ENCODE measurements at regions not wholly inside any gene's neighbourhood (a gene's known extent, or its start where the extent isn't known, plus 50 kb on each side); places are given as distances from the start of the nearest gene placed in this dataset.
"Not testable (repeated sequence)": the region's sequence is repeated elsewhere in the genome, so short reads cannot be mapped to it uniquely, and the experiment has no call there.

- no peak for DNase-seq (ENCODE audit: low read depth)
- H3K4me3 ChIP-seq (replicated peaks; ENCODE audit: low read depth, low read length): no peak overlapping the region
- no peak for TF ChIP-seq CTCF (IDR thresholded peaks at IDR 0.05; ENCODE audit: low read length, missing control alignments)
These were observed 1116.4 kb downstream of the OTOL1 start for GRCh38 chr3:162612991-162613390.

- H3K4me3 ChIP-seq (replicated peaks; ENCODE audit: low read depth, low read length): no peak overlapping the region
- no peak for TF ChIP-seq CTCF (IDR thresholded peaks at IDR 0.05; ENCODE audit: low read length, missing control alignments)
- DNase-seq (ENCODE audit: low read depth): no peak
These were observed 1129.6 kb downstream of the OTOL1 start for GRCh38 chr3:162626172-162626571.

- no peak for TF ChIP-seq CTCF (IDR thresholded peaks at IDR 0.05; ENCODE audit: low read length, missing control alignments)
- H3K4me3 ChIP-seq (replicated peaks; ENCODE audit: low read depth, low read length): no peak overlapping the region
- no peak for DNase-seq (ENCODE audit: low read depth)
These were observed 1131.9 kb downstream of the OTOL1 start for GRCh38 chr3:162628531-162628930.

GRCh38 chr3:162629372-162629771 lies 1132.8 kb downstream of the OTOL1 start:
- TF ChIP-seq CTCF (IDR thresholded peaks at IDR 0.05; ENCODE audit: low read length, missing control alignments): no peak
- no peak for DNase-seq (ENCODE audit: low read depth)
- no peak overlapping the region for H3K4me3 ChIP-seq (replicated peaks; ENCODE audit: low read depth, low read length)

- no peak overlapping the region for H3K4me3 ChIP-seq (replicated peaks; ENCODE audit: low read depth, low read length)
- no peak for TF ChIP-seq CTCF (IDR thresholded peaks at IDR 0.05; ENCODE audit: low read length, missing control alignments)
- no peak for DNase-seq (ENCODE audit: low read depth)
These were observed 1136.1 kb downstream of the OTOL1 start for GRCh38 chr3:162632672-162633071.

- not testable (repeated sequence) for H3K4me3 ChIP-seq (replicated peaks; ENCODE audit: low read depth, low read length)
These were observed 1143.6 kb downstream of the OTOL1 start for GRCh38 chr3:162640208-162640607.

GRCh38 chr3:162641317-162641716 lies 1144.7 kb downstream of the OTOL1 start:
- no peak for TF ChIP-seq CTCF (IDR thresholded peaks at IDR 0.05; ENCODE audit: low read length, missing control alignments)
- no peak overlapping the region for H3K4me3 ChIP-seq (replicated peaks; ENCODE audit: low read depth, low read length)
- no peak for DNase-seq (ENCODE audit: low read depth)

More at GRCh38 chr3:162640208-162640607, 1143.6 kb downstream of the OTOL1 start:
- not testable (repeated sequence) for DNase-seq (ENCODE audit: low read depth)
